ENCODE measurements at regions not wholly inside any gene's neighbourhood (a gene's known extent, or its start where the extent isn't known, plus 50 kb on each side); places are given as distances from the start of the nearest gene placed in this dataset.
"Not testable (repeated sequence)": the region's sequence is repeated elsewhere in the genome, so short reads cannot be mapped to it uniquely, and the experiment has no call there.

GRCh38 chr14:70253547-70253946 is 64.8 kb upstream of the SLC8A3 start:
- not testable (repeated sequence) for TF ChIP-seq POLR2AphosphoS5 (IDR thresholded peaks at IDR 0.05; ENCODE audit: borderline replicate concordance, low read depth, low read length); EZH2 (IDR thresholded peaks at IDR 0.05)
